OCI-LY7 (cell line): ENCODE measurements at regions not wholly inside any gene's neighbourhood (a gene's known extent, or its start where the extent isn't known, plus 50 kb on each side); places are given as distances from the start of the nearest gene placed in this dataset.

ENCODE experiments used
- EZH2phosphoT487 ChIP-seq: fragments of 200-600 bp; sonication (generic); IDR thresholded peaks from 2 replicates; pipeline ENCODE4 v1.6.1; 2018; ENCODE audit warnings: low read depth, borderline replicate concordance, mild to moderate bottlenecking, mixed run types, antibody characterized with exemption, low read length, moderate library complexity, mixed read lengths
- TF ChIP-seq, protein P1 (sequence below): fragments of 200-600 bp; sonication (generic); conservative IDR thresholded peaks from 2 replicates; pipeline ENCODE4 v1.5.1; 2014; ENCODE audit warnings: mild to moderate bottlenecking, antibody characterized with exemption, low read length, moderate library complexity, mixed read lengths

DNA sequence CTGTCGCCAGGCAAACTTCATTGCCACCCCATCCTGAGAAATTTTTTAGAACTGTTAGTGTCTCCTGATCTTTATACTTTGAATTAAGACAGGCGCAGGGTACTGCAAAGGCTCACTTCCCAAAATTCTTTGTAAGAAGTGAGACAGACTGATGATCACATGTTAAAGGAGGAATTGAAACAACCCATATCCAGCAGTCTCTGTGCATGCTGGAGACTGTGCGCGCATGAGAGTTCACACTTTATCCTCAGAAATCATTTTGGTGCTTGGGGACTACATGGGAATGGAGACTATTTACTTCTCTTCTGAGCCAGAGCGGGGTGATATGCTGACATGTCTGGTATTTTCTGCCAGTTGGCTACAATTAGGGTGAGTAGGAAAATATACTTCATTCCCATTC, 91.2 kb downstream of the ZNF474 start:
- TF ChIP-seq, protein P1, sequence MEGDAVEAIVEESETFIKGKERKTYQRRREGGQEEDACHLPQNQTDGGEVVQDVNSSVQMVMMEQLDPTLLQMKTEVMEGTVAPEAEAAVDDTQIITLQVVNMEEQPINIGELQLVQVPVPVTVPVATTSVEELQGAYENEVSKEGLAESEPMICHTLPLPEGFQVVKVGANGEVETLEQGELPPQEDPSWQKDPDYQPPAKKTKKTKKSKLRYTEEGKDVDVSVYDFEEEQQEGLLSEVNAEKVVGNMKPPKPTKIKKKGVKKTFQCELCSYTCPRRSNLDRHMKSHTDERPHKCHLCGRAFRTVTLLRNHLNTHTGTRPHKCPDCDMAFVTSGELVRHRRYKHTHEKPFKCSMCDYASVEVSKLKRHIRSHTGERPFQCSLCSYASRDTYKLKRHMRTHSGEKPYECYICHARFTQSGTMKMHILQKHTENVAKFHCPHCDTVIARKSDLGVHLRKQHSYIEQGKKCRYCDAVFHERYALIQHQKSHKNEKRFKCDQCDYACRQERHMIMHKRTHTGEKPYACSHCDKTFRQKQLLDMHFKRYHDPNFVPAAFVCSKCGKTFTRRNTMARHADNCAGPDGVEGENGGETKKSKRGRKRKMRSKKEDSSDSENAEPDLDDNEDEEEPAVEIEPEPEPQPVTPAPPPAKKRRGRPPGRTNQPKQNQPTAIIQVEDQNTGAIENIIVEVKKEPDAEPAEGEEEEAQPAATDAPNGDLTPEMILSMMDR, result no peak
- TF ChIP-seq EZH2phosphoT487, result no peak
